ENCODE measurements at regions not wholly inside any gene's neighbourhood (a gene's known extent, or its start where the extent isn't known, plus 50 kb on each side); places are given as distances from the start of the nearest gene placed in this dataset.

GRCh38 chr1:55580845-55581332 is 365.7 kb upstream of the USP24 start:
- Mint-ChIP-seq H3K4me1 (ENCODE audit: insufficient read depth, unreplicated experiment) (peaks cover 46% of the 10 kb centered on the region), H3K4me3 (ENCODE audit: unreplicated experiment) (peak overlapping the region; percentile 24), H3K9me3 (ENCODE audit: unreplicated experiment) (no peaks in the 10 kb centered on the region), H3K36me3 (ENCODE audit: insufficient read depth, unreplicated experiment) (peaks cover 5% of the 10 kb centered on the region), H3K27me3 (ENCODE audit: insufficient read depth, unreplicated experiment) (no peaks in the 10 kb centered on the region), H3K27ac (ENCODE audit: low read depth, unreplicated experiment) (peak overlapping the region; percentile 90)
- DNase-seq (ENCODE audit: unreplicated experiment) = peak; percentile 55
- ChIA-PET POLR2A (interaction anchor here (0.9 kb wide), 1 partner anchor 9 kb away, joined by 5 read pairs; no protein-coding TSS in a partner anchor), CTCF (interaction anchor here (0.6 to 1.3 kb wide), 4 partner anchors 10 to 1004 kb away, joined by 3 to 5 read pairs (median 3); no protein-coding TSS in a partner anchor)
- no TSS peak for BruUV-seq (replicated peaks)
- intact Hi-C loops (cut with micrococcal nuclease) = no loop called here
- TF ChIP-seq CTCF (IDR thresholded peaks at IDR 0.05; ENCODE audit: unreplicated experiment) = no peak

- ChIA-PET CTCF (interaction anchor here (0.6 kb wide), 1 partner anchor 1096 kb away, joined by 3 read pairs; no protein-coding TSS in a partner anchor), POLR2A (no interaction called here)
- BruUV-seq (replicated peaks) = no TSS peak
- H3K27me3 Mint-ChIP-seq (ENCODE audit: insufficient read depth, unreplicated experiment) = no peaks in the 10 kb centered on the region
- intact Hi-C loops (cut with micrococcal nuclease) = no loop called here
- TF ChIP-seq CTCF (IDR thresholded peaks at IDR 0.05; ENCODE audit: unreplicated experiment) = no peak
- DNase-seq (ENCODE audit: unreplicated experiment) = no peak
- peaks cover 32% of the 10 kb centered on the region for H3K4me1 Mint-ChIP-seq (ENCODE audit: insufficient read depth, unreplicated experiment)
- no peak overlapping the region for H3K27ac Mint-ChIP-seq (ENCODE audit: low read depth, unreplicated experiment)
- no peaks in the 10 kb centered on the region for H3K9me3 Mint-ChIP-seq (ENCODE audit: unreplicated experiment)
- H3K4me3 Mint-ChIP-seq (ENCODE audit: unreplicated experiment) = no peak overlapping the region
- peaks cover 5% of the 10 kb centered on the region for H3K36me3 Mint-ChIP-seq (ENCODE audit: insufficient read depth, unreplicated experiment)
Observed at GRCh38 chr1:55579332-55580001, 364.3 kb upstream of the USP24 start.

GRCh38 chr1:55578646-55579045 is 363.5 kb upstream of the USP24 start:
- ChIA-PET POLR2A (no interaction called here), CTCF (no interaction called here)
- intact Hi-C loops (cut with micrococcal nuclease) = no loop called here
- Mint-ChIP-seq H3K9me3 (ENCODE audit: unreplicated experiment) (no peaks in the 10 kb centered on the region), H3K36me3 (ENCODE audit: insufficient read depth, unreplicated experiment) (no peaks in the 10 kb centered on the region), H3K27ac (ENCODE audit: low read depth, unreplicated experiment) (no peak overlapping the region), H3K4me1 (ENCODE audit: insufficient read depth, unreplicated experiment) (peaks cover 28% of the 10 kb centered on the region), H3K4me3 (ENCODE audit: unreplicated experiment) (no peak overlapping the region), H3K27me3 (ENCODE audit: insufficient read depth, unreplicated experiment) (no peaks in the 10 kb centered on the region)
- no peak for TF ChIP-seq CTCF (IDR thresholded peaks at IDR 0.05; ENCODE audit: unreplicated experiment)
- BruUV-seq (replicated peaks) = no TSS peak
- DNase-seq (ENCODE audit: unreplicated experiment) = no peak

GRCh38 chr1:55575571-55576279 is 360.6 kb upstream of the USP24 start:
- no TSS peak for BruUV-seq (replicated peaks)
- intact Hi-C loops (cut with micrococcal nuclease) = no loop called here
- Mint-ChIP-seq H3K4me3 (ENCODE audit: unreplicated experiment) (no peak overlapping the region), H3K36me3 (ENCODE audit: insufficient read depth, unreplicated experiment) (no peaks in the 10 kb centered on the region), H3K4me1 (ENCODE audit: insufficient read depth, unreplicated experiment) (peaks cover 22% of the 10 kb centered on the region), H3K27ac (ENCODE audit: low read depth, unreplicated experiment) (peak overlapping the region; percentile 65), H3K27me3 (ENCODE audit: insufficient read depth, unreplicated experiment) (no peaks in the 10 kb centered on the region), H3K9me3 (ENCODE audit: unreplicated experiment) (no peaks in the 10 kb centered on the region)
- DNase-seq (ENCODE audit: unreplicated experiment) = no peak
- CTCF ChIA-PET = interaction anchor here (1.6 kb wide), 1 partner anchor 9 kb away, joined by 6 read pairs; no protein-coding TSS in a partner anchor
- TF ChIP-seq CTCF (IDR thresholded peaks at IDR 0.05; ENCODE audit: unreplicated experiment) = no peak
- POLR2A ChIA-PET = no interaction called here

Measured in MCF 10A (cell line).